ENCODE measurements at regions not wholly inside any gene's neighbourhood (a gene's known extent, or its start where the extent isn't known, plus 50 kb on each side); places are given as distances from the start of the nearest gene placed in this dataset.

DNA sequence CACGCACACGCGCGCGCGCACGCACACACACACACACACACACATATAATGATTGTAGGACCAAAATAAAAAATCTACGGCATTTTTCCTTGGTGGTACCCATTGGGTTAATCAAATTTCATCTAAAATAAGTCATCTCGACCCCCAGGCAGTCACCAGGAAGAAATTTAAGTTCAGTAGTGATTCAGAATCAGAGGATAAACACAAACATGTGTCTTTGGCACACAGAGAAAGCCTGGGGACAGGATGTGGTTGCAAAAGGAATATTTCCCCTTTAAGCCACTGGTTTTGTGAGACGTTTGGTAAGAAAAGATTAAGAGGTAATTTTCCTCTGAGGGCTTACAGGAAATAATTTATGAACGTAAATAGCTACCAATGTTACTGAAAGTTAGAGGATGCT is 171.6 kb upstream of the PIEZO2 start:
- Histone ChIP-seq H3K27me3 (no peaks in the 10 kb centered on the region), H3K9me3 (no peaks in the 10 kb centered on the region), H3K4me3 (no peak overlapping the region), H3K4me1 (peaks cover 0 to 31% (median 11%) of the 10 kb centered on the region in 4 donors), H3K36me3 (no peaks in the 10 kb centered on the region), H3K27ac (no peak overlapping the region)
- intact Hi-C loops (cut with DNase I; ENCODE audit: low total_unique reads): no loop called here
- TF ChIP-seq, protein P1, sequence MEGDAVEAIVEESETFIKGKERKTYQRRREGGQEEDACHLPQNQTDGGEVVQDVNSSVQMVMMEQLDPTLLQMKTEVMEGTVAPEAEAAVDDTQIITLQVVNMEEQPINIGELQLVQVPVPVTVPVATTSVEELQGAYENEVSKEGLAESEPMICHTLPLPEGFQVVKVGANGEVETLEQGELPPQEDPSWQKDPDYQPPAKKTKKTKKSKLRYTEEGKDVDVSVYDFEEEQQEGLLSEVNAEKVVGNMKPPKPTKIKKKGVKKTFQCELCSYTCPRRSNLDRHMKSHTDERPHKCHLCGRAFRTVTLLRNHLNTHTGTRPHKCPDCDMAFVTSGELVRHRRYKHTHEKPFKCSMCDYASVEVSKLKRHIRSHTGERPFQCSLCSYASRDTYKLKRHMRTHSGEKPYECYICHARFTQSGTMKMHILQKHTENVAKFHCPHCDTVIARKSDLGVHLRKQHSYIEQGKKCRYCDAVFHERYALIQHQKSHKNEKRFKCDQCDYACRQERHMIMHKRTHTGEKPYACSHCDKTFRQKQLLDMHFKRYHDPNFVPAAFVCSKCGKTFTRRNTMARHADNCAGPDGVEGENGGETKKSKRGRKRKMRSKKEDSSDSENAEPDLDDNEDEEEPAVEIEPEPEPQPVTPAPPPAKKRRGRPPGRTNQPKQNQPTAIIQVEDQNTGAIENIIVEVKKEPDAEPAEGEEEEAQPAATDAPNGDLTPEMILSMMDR (IDR thresholded peaks at IDR 0.05): no peak
- DNase-seq: no peak

DNA sequence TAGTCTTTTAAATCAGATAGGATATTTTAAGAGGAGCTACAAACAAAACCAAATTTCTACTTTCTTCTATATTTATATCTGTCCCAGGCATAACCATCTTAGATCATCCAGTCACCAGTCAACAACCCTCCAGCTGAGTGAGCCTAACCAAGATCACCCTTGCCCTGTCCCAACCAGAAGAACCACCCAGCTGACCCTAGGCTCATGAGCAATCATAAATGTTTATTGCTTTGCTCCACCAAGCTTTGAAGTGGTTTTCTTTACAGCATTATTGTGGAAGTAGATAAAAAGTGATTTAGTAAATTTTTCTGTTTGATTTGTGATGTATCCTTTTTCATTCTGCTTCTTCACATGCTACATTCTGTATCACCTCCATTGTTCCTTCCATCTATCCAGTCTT is 167.2 kb upstream of the PIEZO2 start:
- Histone ChIP-seq H3K9me3 (no peaks in the 10 kb centered on the region), H3K27ac (no peak overlapping the region), H3K4me3 (no peak overlapping the region), H3K36me3 (no peaks in the 10 kb centered on the region), H3K27me3 (no peaks in the 10 kb centered on the region), H3K4me1 (peaks cover 0 to 13% (median 8%) of the 10 kb centered on the region in 4 donors)
- no peak for DNase-seq
- TF ChIP-seq, protein P1 (IDR thresholded peaks at IDR 0.05): no peak
- intact Hi-C loops (cut with DNase I; ENCODE audit: low total_unique reads): no loop called here

DNA sequence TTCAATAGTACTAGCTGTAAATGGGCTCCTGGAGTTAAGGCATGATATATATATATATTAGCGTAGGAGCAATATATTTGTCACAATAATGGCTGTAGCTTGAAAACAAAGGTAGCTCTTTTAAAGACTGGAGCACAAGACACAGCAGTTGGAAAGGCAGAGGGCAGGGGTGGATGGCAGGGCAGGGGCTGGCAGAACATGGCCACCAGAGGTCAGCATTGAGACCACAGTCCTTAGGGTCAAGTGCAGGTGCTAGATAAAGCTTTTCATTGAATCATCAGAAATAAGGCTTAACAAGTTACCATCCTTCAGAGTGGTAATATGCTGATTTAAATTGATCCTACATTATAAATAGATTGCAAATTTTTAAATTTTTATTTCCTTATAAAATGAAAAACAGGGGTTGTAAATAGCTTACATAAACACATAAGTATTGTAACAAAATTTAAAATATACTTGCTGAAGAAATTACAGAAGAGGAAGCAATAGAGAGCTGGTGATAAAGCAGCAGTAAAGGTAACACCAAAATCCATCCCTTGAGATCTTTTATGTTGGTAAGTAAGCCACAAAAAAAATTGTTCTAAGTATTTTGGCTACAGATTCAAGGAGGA is 161.2 kb upstream of the PIEZO2 start:
- TF ChIP-seq, protein P1 (IDR thresholded peaks at IDR 0.05): peak; percentile 42 to 46
- intact Hi-C loops (cut with DNase I; ENCODE audit: low total_unique reads): no loop called here
- no peak overlapping the region for H3K27ac ChIP-seq
- no peak for DNase-seq
- H3K4me1 ChIP-seq: no peaks in the 10 kb centered on the region
- no peaks in the 10 kb centered on the region for H3K36me3 ChIP-seq
- H3K9me3 ChIP-seq: no peaks in the 10 kb centered on the region
- H3K4me3 ChIP-seq: no peak overlapping the region
- H3K27me3 ChIP-seq: no peaks in the 10 kb centered on the region

DNA sequence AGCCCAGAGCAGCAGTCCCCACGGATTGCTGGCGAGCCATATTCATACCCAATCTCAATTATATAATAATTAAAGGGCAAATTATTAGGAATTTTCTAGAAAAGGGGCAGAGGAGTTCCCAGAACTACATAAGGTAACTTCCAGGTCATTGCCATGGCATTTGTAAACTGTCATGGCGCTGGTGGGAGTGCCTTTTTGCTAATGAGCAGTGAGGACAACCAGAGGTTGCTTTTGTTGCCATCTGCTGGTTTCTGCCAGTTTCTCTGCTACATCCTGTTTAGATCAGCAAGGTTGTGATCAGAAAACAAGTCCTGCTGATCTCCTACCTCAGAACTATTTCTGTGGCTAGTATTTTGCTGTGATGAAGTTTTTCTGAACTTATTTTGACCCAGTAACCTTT is 159.8 kb upstream of the PIEZO2 start:
- no peaks in the 10 kb centered on the region for H3K9me3 ChIP-seq
- H3K4me3 ChIP-seq: no peak overlapping the region
- H3K27me3 ChIP-seq: no peaks in the 10 kb centered on the region
- H3K4me1 ChIP-seq: no peaks in the 10 kb centered on the region
- intact Hi-C loops (cut with DNase I; ENCODE audit: low total_unique reads): no loop called here
- H3K36me3 ChIP-seq: no peaks in the 10 kb centered on the region
- TF ChIP-seq, protein P1 (IDR thresholded peaks at IDR 0.05): no peak
- no peak for DNase-seq
- H3K27ac ChIP-seq: no peak overlapping the region

DNA sequence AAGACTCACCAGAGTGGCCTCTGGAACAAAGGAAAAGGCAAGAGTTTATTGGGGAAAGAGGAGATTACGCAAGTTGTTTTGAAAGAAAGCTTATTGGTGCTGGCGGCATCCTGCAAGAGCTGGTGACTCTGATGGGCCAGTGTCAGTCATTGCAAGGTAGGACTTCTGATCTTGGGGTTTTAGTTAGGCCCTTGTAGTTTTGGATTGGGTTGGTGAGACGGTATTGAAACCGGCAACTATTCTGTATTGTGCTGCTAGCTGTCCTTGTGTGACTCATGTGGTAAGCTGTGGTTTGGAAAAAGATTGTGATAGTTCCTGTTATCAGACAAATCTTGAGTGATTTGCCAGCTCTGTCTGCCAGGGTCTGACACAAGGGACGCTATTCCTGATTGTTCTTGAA is 159.1 kb upstream of the PIEZO2 start:
- no peak for DNase-seq
- no peaks in the 10 kb centered on the region for H3K9me3 ChIP-seq
- no peaks in the 10 kb centered on the region for H3K27me3 ChIP-seq
- H3K27ac ChIP-seq: no peak overlapping the region
- H3K36me3 ChIP-seq: no peaks in the 10 kb centered on the region
- no peak overlapping the region for H3K4me3 ChIP-seq
- H3K4me1 ChIP-seq: no peaks in the 10 kb centered on the region
- intact Hi-C loops (cut with DNase I; ENCODE audit: low total_unique reads): no loop called here
- TF ChIP-seq, protein P1 (IDR thresholded peaks at IDR 0.05): no peak

DNA sequence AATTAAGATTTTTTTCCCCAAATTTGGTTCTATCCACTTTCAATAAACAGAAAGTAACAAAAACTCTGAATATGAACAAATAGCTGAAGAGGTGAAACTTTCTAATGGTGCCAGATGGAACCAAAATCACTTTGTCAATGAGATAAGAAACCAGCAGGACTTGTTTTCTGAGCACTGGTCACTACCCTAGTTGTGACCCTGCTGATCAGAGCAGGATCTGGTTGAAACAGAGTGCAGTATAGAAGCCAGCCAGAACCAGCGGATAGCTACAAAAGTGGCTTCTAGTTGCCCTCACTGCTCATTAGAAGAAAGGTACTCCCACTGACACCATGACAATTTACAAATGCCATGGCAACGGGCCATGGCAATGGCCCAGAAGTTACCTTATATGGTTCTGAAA is 158.3 kb upstream of the PIEZO2 start:
- H3K27ac ChIP-seq: no peak overlapping the region
- H3K4me1 ChIP-seq: no peaks in the 10 kb centered on the region
- no peak for DNase-seq
- TF ChIP-seq, protein P1 (IDR thresholded peaks at IDR 0.05): no peak
- H3K27me3 ChIP-seq: no peaks in the 10 kb centered on the region
- intact Hi-C loops (cut with DNase I; ENCODE audit: low total_unique reads): no loop called here
- H3K4me3 ChIP-seq: no peak overlapping the region
- H3K9me3 ChIP-seq: no peaks in the 10 kb centered on the region
- no peaks in the 10 kb centered on the region for H3K36me3 ChIP-seq

All from tibial artery (tissue), 4 donors.